HCT116 (cell line): ENCODE measurements at regions not wholly inside any gene's neighbourhood (a gene's known extent, or its start where the extent isn't known, plus 50 kb on each side); places are given as distances from the start of the nearest gene placed in this dataset.

Source experiments
- ATAC-seq: fragments of 200-7000 bp; cut with Tn5 transposase; 2 replicates; pipeline ENCODE4 v1.9.1; 2020; ENCODE audit warnings: mild to moderate bottlenecking, moderate library complexity
- BruUV-seq: library from RNA; stranded (reverse); fragments of 400-500 nt; replicated peaks from 2 replicates; lab custom pipeline; 2021; lab: Mats Ljungman, UMichigan
- CTCF ChIA-PET: fragments of 300-600 bp; sonication (Branson Sonifier 250); formaldehyde crosslinking; loops from one replicate; lab custom pipeline; 2021; ENCODE audit warnings: antibody characterized with exemption; lab: Charles Lee
- POLR2A ChIA-PET: fragments of 300-600, 350-600 bp; sonication (Branson Sonifier 250); formaldehyde crosslinking; loops from one replicate; lab custom pipeline; 2021; ENCODE audit warnings: antibody characterized with exemption; lab: Charles Lee
- RAD21 ChIA-PET, 2 experiments: fragments of 300-600 bp; sonication (Branson Sonifier 250); formaldehyde crosslinking; loops; one replicate each; lab custom pipeline; 2023; ENCODE audit warnings: low total read pairs in 2 of 2; ENCODE audit not compliant: uncharacterized antibody in 2 of 2, unreplicated experiment in 2 of 2, low non-redundant PET in 1 of 2; lab: Charles Lee
- DNase-seq: peaks from one replicate; pipeline ENCODE4 v3.0.0-alpha.2; 2010; ENCODE audit warnings: low read depth, low spot score
- H2AFZ ChIP-seq: fragments of 200-600 bp; shearing (Covaris generic), sonication (generic); 2 replicates; pipeline ENCODE4 v1.6.1; 2017; ENCODE audit warnings: low read depth, mixed run types, mixed read lengths, antibody characterized with exemption, low read length; ENCODE audit not compliant: poor library complexity, severe bottlenecking
- H3K27ac ChIP-seq: 2 replicates; pipeline ENCODE4 v1.5.1; 2012; ENCODE audit warnings: low read depth, low read length
- H3K27me3 ChIP-seq: fragments of 200-600 bp; sonication (generic); 2 replicates; pipeline ENCODE4 v1.6.1; 2016; ENCODE audit warnings: mixed run types, low read length, mixed read lengths; ENCODE audit not compliant: insufficient read depth
- H3K36me3 ChIP-seq, 2 experiments: fragments of 200-500 bp in 1 of 2; fragments of 200-600 bp in 1 of 2; sonication (Bioruptor generic) in 1 of 2; sonication (generic) in 1 of 2; 2 replicates each; pipeline versions ENCODE4 v1.5.1 to v1.6.1; 2014 to 2016; ENCODE audit warnings: low read length in 2 of 2, inconsistent platforms in 1 of 2, mixed read lengths in 1 of 2, mixed run types in 1 of 2; ENCODE audit not compliant: insufficient read depth in 2 of 2, control insufficient read depth in 1 of 2
- H3K4me1 ChIP-seq, 2 experiments: fragments of 200-600 bp in 1 of 2; sonication (generic) in 1 of 2; 2 replicates each; pipeline versions ENCODE4 v1.5.1 to v1.6.1; 2012 to 2017; ENCODE audit warnings: low read length in 2 of 2, inconsistent platforms in 1 of 2, mild to moderate bottlenecking in 1 of 2, mixed read lengths in 1 of 2, mixed run types in 1 of 2, moderate library complexity in 1 of 2; ENCODE audit not compliant: insufficient read depth in 2 of 2, control insufficient read depth in 1 of 2
- H3K4me2 ChIP-seq: fragments of 200-600 bp; sonication (generic); 2 replicates; pipeline ENCODE4 v1.6.1; 2017; ENCODE audit warnings: mixed run types, low read length, mixed read lengths
- H3K4me3 ChIP-seq, 2 experiments: fragments of 200-600 bp in 1 of 2; sonication (generic) in 1 of 2; replicated peaks in 1 of 2; 2 replicates each; pipeline ENCODE4 v1.5.1; 2011 to 2016; ENCODE audit warnings: low read length in 2 of 2, control low read depth in 1 of 2, low read depth in 1 of 2, mild to moderate bottlenecking in 1 of 2, mixed read lengths in 1 of 2, mixed run types in 1 of 2
- H3K79me2 ChIP-seq: fragments of 200-600 bp; sonication (generic); 2 replicates; pipeline ENCODE4 v1.6.1; 2017; ENCODE audit warnings: mild to moderate bottlenecking, mixed run types, low read length, moderate library complexity, mixed read lengths; ENCODE audit not compliant: insufficient read depth
- H3K9ac ChIP-seq: fragments of 200-600 bp; sonication (generic); 2 replicates; pipeline ENCODE4 v1.6.1; 2016; ENCODE audit warnings: low read length, mixed read lengths
- H3K9me2 ChIP-seq: fragments of 200-600 bp; sonication (generic), shearing (Covaris generic); 2 replicates; pipeline ENCODE4 v1.6.1; 2017; ENCODE audit warnings: mixed run types, mild to moderate bottlenecking, moderate library complexity; ENCODE audit not compliant: insufficient read depth
- H3K9me3 ChIP-seq, 2 experiments: fragments of 200-500 bp in 1 of 2; fragments of 200-600 bp in 1 of 2; sonication (Bioruptor generic) in 1 of 2; sonication (generic) in 1 of 2; 2 replicates each; pipeline ENCODE4 v1.6.1; 2014 to 2017; ENCODE audit warnings: low read length in 2 of 2, mixed read lengths in 2 of 2, inconsistent platforms in 1 of 2, low read depth in 1 of 2, mild to moderate bottlenecking in 1 of 2, mixed run types in 1 of 2, moderate library complexity in 1 of 2; ENCODE audit not compliant: control insufficient read depth in 1 of 2, insufficient read depth in 1 of 2
- H4K20me1 ChIP-seq: fragments of 200-600 bp; sonication (generic), shearing (Covaris generic); 2 replicates; pipeline ENCODE4 v1.6.1; 2017; ENCODE audit warnings: mixed run types, mild to moderate bottlenecking, moderate library complexity; ENCODE audit not compliant: insufficient read depth
- CBX3 ChIP-seq: IDR thresholded peaks from 2 replicates; pipeline ENCODE4 v1.6.1; 2012; ENCODE audit warnings: low read depth
- CEBPB ChIP-seq: IDR thresholded peaks from 2 replicates; pipeline ENCODE4 v1.6.1; 2012; ENCODE audit warnings: low read depth
- EGR1 ChIP-seq: IDR thresholded peaks from 2 replicates; pipeline ENCODE4 v1.6.1; 2012; ENCODE audit warnings: low read depth
- EZH2 ChIP-seq: fragments of 200-600 bp; sonication (generic); IDR thresholded peaks from 2 replicates; pipeline ENCODE4 v1.6.1; 2017; ENCODE audit warnings: antibody characterized with exemption, mixed run types
- EZH2phosphoT487 ChIP-seq: fragments of 200-600 bp; IDR thresholded peaks from 2 replicates; pipeline ENCODE4 v1.6.1; 2018; ENCODE audit warnings: antibody characterized with exemption, borderline replicate concordance
- FOSL1 ChIP-seq: IDR thresholded peaks from 2 replicates; pipeline ENCODE4 v1.6.1; 2012; ENCODE audit warnings: low read depth
- MAX ChIP-seq: IDR thresholded peaks from 2 replicates; pipeline ENCODE4 v1.6.1; 2012
- POLR2A ChIP-seq: IDR thresholded peaks from 2 replicates; pipeline ENCODE4 v1.7.0; 2011; ENCODE audit warnings: borderline replicate concordance; ENCODE audit not compliant: insufficient read depth, insufficient read length; ENCODE audit errors: extremely low read depth
- POLR2AphosphoS5 ChIP-seq: IDR thresholded peaks from 2 replicates; pipeline ENCODE4 v1.6.1; 2011; ENCODE audit warnings: mild to moderate bottlenecking, low read depth, low read length, moderate library complexity
- RAD21 ChIP-seq: IDR thresholded peaks from 2 replicates; pipeline ENCODE4 v1.6.1; 2012; ENCODE audit warnings: low read depth, mild to moderate bottlenecking
- REST ChIP-seq: IDR thresholded peaks from 2 replicates; pipeline ENCODE4 v1.6.1; 2012; ENCODE audit warnings: low read depth
- SP1 ChIP-seq: IDR thresholded peaks from 2 replicates; pipeline ENCODE4 v1.6.1; 2012; ENCODE audit warnings: low read depth
- SRF ChIP-seq: IDR thresholded peaks from 2 replicates; pipeline ENCODE4 v1.6.1; 2012; ENCODE audit warnings: low read depth
- TCF7L2 ChIP-seq: IDR thresholded peaks from 2 replicates; pipeline ENCODE4 v1.7.0; 2011; ENCODE audit warnings: borderline replicate concordance, inconsistent platforms; ENCODE audit not compliant: insufficient read depth, insufficient read length; ENCODE audit errors: extremely low read depth
- YY1 ChIP-seq: IDR thresholded peaks from 2 replicates; pipeline ENCODE4 v1.6.1; 2011; ENCODE audit warnings: low read length, low read depth, moderate library complexity, mild to moderate bottlenecking; ENCODE audit not compliant: insufficient replicate concordance; ENCODE audit errors: extremely low read depth
- ZNF274 ChIP-seq: fragments of 200-500 bp; sonication (Bioruptor generic); IDR thresholded peaks from 2 replicates; pipeline ENCODE4 v1.6.1; 2014; ENCODE audit warnings: mild to moderate bottlenecking, low read depth, low read length, inconsistent platforms
- intact Hi-C: fragments of 100-400 bp; cut with micrococcal nuclease; formaldehyde crosslinking; loops from 2 replicates; pipeline ENCODE4 v1.10.0; 2022
- TF ChIP-seq, protein P1 (sequence below): IDR thresholded peaks from 2 replicates; pipeline ENCODE4 v1.6.1; 2012
- TF ChIP-seq, protein P2 (sequence below): IDR thresholded peaks from 2 replicates; pipeline ENCODE4 v1.6.1; 2011; ENCODE audit warnings: mild to moderate bottlenecking, low read length, moderate library complexity; ENCODE audit not compliant: insufficient replicate concordance; ENCODE audit errors: extremely low read depth

DNA sequence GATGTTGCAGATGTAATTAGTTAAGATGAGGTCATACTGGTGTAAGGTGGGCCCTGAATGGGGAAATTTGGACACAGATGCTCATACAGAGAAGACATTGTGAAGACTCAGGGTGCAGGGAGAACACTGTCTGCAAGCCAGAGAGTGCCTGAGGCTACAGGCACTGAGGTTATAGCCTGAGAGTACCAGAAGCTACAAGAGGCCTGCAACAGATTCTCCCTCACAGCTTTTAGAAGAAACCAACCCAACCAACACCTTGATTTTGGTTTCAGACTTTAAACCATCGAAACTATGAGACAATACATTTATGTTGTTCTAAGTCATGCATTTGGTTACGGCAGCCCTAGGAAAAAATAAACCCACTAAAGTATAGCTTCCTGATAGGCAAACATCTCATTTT, 321.7 kb upstream of the USP25 start:
- Histone ChIP-seq H3K9ac (no peak overlapping the region), H3K27me3 (no peaks in the 10 kb centered on the region), H3K4me2 (no peak overlapping the region)
- intact Hi-C loops = no loop called here
- no peak for TF ChIP-seq POLR2AphosphoS5
- no peak for TF ChIP-seq EGR1
- TF ChIP-seq EZH2phosphoT487 = no peak
- TF ChIP-seq CBX3 = no peak
- TF ChIP-seq, protein P1, sequence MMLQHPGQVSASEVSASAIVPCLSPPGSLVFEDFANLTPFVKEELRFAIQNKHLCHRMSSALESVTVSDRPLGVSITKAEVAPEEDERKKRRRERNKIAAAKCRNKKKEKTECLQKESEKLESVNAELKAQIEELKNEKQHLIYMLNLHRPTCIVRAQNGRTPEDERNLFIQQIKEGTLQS = no peak
- no peak for TF ChIP-seq REST
- TF ChIP-seq EZH2 = no peak
- TF ChIP-seq FOSL1 = no peak
- no peak for TF ChIP-seq TCF7L2
- no peak for TF ChIP-seq RAD21
- TF ChIP-seq SP1 = no peak
- TF ChIP-seq MAX = no peak
- TF ChIP-seq POLR2A = no peak
- no peak for TF ChIP-seq YY1
- TF ChIP-seq, protein P2, sequence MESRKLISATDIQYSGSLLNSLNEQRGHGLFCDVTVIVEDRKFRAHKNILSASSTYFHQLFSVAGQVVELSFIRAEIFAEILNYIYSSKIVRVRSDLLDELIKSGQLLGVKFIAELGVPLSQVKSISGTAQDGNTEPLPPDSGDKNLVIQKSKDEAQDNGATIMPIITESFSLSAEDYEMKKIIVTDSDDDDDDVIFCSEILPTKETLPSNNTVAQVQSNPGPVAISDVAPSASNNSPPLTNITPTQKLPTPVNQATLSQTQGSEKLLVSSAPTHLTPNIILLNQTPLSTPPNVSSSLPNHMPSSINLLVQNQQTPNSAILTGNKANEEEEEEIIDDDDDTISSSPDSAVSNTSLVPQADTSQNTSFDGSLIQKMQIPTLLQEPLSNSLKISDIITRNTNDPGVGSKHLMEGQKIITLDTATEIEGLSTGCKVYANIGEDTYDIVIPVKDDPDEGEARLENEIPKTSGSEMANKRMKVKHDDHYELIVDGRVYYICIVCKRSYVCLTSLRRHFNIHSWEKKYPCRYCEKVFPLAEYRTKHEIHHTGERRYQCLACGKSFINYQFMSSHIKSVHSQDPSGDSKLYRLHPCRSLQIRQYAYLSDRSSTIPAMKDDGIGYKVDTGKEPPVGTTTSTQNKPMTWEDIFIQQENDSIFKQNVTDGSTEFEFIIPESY = no peak
- no peak for TF ChIP-seq CEBPB
- no peak for TF ChIP-seq ZNF274
- TF ChIP-seq SRF = no peak
- TF ChIP-seq, all 23 proteins: peak for 0
- Histone ChIP-seq H4K20me1 (no peaks in the 10 kb centered on the region), H3K36me3 (no peaks in the 10 kb centered on the region), H3K9me3 (no peaks in the 10 kb centered on the region; a peak in 1 of 4 replicates), H3K27ac (no peak overlapping the region), H3K4me1 (no peaks in the 10 kb centered on the region), H2AFZ (no peak overlapping the region), H3K9me2 (no peaks in the 10 kb centered on the region), H3K79me2 (no peaks in the 10 kb centered on the region), H3K4me3 (no peak overlapping the region)
- no peak for ATAC-seq
- RAD21 ChIA-PET = no interaction called here
- POLR2A ChIA-PET = no interaction called here
- no peak for DNase-seq
- CTCF ChIA-PET = no interaction called here
- no TSS peak for BruUV-seq
